ENCODE measurements at regions not wholly inside any gene's neighbourhood (a gene's known extent, or its start where the extent isn't known, plus 50 kb on each side); places are given as distances from the start of the nearest gene placed in this dataset.
"Not testable (repeated sequence)": the region's sequence is repeated elsewhere in the genome, so short reads cannot be mapped to it uniquely, and the experiment has no call there.

DNA sequence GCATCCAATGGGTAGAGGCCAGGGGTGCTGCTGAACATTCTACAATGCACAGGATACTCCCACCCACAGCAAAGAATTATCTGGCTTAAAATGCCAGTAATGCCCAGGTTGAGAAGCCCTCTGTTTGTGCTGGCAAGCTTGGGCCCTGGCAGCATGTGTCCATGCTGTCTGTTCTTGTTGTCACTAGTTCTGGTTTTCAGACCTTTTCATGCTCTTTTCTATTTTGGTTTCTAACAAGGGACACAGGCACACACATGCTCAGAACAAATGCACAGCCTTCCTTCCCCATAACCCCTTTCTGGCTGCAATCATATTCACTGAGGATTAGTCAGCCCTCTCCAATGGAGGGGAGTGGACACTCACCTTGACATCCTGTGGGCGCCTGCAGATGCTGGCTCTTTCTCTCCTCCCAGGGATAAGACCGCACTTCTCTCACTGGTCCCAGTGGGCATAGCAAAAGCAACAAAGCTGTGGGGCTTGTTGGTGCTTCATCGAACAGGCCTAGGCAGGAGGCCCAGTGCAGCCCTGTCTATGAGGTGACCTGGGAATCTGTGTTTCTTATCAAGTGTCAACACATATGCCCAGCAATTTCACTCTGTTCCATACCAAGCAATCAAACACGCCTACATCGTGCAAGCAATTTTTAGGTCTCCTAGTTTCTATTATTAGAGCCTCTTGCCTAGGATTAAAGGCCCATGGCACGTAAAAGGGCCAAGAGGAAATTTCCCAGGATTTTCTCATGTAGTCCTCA lies 271.1 kb upstream of the CCL2 start:
- DNase-seq = no peak

DNA sequence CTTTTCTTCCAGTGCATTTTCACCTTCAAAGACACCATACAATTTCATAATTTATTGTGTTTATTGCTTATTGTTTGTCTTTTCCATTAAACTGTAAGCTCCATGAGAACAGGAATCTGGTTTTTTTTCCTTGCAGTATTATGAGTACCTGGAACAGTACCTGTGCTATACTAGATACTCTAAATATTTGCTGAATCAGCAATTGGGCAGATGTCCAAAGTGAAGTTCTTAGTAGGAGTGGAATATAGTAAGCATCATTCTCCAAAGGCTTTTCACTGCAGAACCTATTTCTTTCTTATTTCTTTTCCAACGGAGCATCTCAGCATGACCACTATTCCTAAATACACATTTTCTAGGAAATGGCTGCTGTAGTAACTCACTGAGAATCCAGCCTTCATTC lies 269.0 kb upstream of the CCL2 start:
- no peak for DNase-seq

- DNase-seq = no peak
Observed at GRCh38 chr17:33986566-33986965, 268.5 kb upstream of the CCL2 start.

- DNase-seq = no peak
Observed at GRCh38 chr17:33987162-33987561, 267.9 kb upstream of the CCL2 start.

DNA sequence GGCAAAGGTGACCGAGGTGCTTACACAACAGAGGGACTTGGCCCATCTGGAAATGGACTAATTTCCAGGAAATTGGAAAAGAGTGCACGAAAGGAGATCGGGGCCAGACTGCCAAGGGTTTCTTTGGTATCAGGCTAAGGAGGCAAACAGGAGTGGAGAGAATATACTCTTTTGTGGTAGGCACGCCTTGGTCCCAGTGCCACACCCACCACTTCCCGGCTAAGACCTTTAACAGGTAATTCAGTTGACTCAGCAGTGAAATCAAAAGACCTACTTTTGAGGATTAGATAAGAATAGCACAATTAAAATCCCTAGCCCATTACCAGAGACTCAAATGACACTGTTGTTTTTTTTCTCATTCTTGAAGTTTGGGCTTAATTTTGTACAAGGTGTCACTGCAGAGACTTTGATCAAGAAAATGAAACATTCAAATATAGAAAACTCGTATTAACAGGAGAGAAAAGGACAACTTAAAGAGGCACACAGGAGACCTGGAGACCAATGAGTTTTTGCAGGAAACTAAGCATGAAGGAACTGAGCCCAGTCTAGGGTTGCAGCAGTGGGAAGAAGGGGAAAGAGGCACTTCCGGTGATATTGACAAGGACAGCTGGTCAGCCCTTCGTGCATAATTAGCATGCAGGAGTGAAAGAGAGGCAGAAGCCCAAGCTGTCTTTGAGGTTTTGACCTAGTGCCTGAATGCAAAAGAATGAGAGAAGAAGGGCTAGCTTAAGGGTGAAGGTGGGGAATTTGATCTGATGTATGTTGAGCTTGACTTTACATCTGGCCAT lies 265.5 kb upstream of the CCL2 start:
- no peak for DNase-seq

- no peak for DNase-seq
Observed at GRCh38 chr17:33990943-33991706, 264.0 kb upstream of the CCL2 start.

DNA sequence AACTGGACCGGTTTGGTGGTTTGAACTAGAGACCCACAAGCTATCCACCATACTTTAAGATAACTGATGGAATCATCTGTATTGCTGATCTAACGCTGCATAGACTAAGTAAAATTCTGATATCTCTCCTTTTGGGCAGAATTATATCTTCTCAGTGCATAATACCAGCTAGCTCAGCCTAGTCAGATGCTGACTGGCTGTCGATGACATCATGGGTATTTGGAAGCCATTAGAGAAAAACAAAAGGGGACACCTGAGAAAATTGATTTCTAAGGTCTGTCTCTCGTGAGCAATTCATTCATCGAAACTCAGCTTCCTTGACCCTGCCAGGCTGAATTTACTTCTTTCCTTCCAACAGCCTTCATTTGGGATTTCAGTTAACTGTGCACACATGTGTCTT lies 263.0 kb upstream of the CCL2 start:
- no peak for DNase-seq

GRCh38 chr17:34000639-34001038 lies 254.4 kb upstream of the CCL2 start:
- no peak for DNase-seq

GRCh38 chr17:34001246-34001645 lies 253.8 kb upstream of the CCL2 start:
- no peak for DNase-seq

DNA sequence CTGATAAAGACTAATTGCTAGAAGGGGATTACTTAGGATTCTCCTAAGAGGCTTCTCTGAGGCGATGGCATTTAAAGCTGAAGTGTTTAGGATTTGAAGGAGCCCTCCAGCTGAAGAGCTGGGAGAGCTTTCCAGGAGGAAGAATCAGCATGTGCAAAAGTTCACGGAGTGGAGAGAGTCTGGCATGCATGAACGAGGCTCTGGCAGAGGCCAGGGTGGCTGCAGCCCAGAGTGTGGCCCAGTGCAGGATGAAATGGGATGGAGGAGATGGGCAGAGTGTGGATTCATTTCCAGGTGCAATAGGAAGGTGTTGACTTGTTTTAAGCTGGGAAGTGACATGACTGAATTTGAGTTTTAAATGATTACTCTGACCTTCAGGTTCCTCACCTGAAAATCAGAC lies 249.0 kb upstream of the CCL2 start:
- no peak for DNase-seq

DNA sequence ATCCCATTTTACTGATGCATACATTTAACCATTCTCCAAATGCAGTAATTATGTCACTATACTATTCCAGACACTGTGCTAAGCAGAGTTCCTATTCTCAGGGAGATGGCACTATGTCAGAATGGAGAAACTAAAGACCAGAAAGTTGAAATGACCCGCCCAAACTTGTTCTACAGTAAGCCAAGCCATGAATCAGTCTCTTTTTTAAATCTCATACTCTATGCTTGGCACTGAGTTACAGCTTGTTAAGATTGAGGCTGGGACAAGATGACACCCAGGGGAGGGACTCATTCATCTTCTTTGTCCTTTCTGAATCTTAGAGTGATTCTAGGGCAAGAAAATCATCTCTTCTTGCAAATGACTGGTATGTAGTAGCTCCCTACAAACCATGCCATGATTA lies 247.0 kb upstream of the CCL2 start:
- no peak for DNase-seq

DNA sequence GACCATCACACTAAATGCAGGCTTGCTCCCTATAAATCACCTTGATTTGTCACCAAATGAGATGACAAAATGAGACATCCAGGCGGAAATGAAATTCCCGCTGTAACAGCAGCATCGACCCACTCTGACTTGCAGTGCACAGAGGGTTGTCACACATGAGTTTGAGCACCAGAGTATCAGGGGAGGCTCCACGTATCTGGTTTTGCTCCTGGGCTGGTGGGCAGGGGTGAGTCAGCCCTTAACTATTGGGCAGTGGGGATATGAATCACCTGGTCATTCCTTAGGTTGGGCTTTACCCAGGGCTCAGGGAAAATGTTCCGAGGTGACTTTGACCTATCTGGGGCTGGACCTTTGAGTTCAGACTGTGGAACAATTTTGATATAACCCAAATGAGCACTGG lies 245.2 kb upstream of the CCL2 start:
- no peak for DNase-seq

DNA sequence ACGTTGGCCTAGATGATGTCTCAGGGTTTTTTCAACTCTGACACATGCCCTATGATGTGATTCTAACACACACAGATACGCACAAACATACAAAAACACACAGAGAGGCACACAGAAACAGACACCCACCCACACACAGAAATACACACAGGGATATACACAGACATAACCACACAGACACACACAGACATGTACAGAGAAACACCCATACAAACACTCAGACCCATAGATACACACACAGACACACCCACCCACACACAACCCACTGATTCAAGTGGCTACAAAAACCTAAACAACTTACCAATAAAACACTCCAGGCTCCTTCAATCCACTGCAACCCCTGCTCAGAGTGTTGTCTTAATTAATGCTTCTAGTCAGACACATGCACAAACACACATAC lies 244.6 kb upstream of the CCL2 start:
- DNase-seq = no peak

- DNase-seq = no peak
Observed at GRCh38 chr17:34011599-34011998, 243.5 kb upstream of the CCL2 start.

GRCh38 chr17:34012709-34013375 lies 242.2 kb upstream of the CCL2 start:
- DNase-seq = no peak

DNA sequence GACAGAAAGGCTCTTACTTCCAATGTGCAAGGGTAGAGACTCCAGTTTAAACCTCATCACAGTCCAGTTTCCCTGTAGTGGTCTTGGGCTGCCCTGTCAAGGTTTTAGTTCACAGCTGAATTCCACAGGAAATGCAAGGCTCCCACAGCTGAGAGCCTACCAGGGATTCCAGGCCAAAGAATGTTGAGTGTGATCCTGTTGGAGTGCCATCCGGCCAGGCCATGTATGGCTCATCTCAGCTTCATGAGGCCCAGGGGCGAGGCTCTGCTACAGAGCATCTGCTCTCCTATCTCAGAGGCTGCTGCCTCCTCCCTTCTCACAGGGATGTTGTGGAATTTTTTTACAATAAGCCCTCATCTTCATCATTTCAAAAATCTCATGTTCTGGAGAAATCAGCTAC lies 239.8 kb upstream of the CCL2 start:
- no peak for DNase-seq

DNA sequence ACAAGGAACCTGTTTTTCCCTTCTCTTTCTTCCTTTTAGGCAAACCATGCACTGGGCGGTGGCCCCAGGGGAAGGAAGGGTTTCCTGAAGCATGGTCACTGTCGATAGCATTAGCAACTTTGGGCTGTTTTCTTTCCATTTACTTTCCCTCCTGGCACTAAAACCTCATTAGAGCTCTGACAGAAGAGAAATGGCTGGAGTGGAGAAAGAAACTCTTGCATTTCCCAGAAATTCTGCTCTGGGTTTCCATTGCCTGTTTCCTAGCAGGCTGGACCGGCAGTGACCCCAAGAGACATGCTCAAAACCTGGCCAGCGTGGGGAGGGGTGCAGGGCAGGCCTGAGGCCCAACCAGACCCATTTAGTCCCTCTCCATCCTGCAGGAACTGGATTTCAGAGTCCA lies 230.7 kb upstream of the CCL2 start:
- DNase-seq = no peak

GRCh38 chr17:34024806-34025551 lies 230.1 kb upstream of the CCL2 start:
- no peak for DNase-seq

DNA sequence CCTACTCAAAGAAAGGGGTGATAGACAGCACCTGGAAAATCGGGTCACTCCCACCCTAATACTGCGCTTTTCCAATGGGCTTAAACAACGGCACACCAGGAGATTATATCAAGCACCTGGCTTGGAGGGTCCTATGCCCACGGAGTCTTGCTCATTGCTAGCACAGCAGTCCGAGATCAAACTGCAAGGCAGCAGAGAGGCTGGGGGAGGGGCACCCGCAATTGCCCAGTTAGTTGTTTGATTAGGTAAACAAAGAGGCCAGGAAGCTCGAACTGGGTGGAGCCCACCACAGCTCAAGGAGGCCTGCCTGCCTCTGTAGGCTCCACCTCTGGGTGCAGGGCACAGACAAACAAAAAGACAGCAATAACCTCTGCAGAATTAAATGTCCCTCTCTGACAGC lies 224.5 kb upstream of the CCL2 start:
- not testable (repeated sequence) for DNase-seq

GRCh38 chr17:34032305-34032704 lies 222.8 kb upstream of the CCL2 start:
- not testable (repeated sequence) for DNase-seq

DNA sequence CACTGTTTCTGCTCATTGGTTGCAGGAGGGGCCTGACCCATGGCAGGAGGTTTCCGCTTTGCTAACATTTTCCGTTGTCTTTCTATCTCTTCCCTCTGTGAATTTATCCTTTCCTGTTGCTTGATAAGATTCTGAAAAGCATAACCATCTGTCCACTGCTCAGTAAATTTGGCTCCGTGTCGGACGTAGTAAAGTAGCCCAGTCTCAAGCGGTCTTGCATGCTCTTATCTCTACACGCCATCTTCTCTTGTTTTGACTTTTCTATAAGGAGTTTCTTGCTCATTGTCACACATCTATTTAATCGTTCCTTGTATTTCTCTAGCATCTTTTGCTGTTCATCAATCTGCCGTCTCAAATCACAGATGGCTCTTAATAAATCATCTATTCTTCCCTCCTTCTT lies 216.3 kb upstream of the CCL2 start:
- DNase-seq = not testable (repeated sequence)

GRCh38 chr17:34039213-34039612 lies 215.9 kb upstream of the CCL2 start:
- DNase-seq = not testable (repeated sequence)

Data from activated CD4-positive, alpha-beta T cell treated with anti-CD3 and anti-CD28 coated beads, Interleukin-2, amount 50 U/mL, for 4 hours (primary cell).